K562 (cell line): ENCODE measurements at regions not wholly inside any gene's neighbourhood (a gene's known extent, or its start where the extent isn't known, plus 50 kb on each side); places are given as distances from the start of the nearest gene placed in this dataset.

ENCODE experiments used
- ATAC-seq: fragments of 200-7000 bp; cut with Tn5 transposase; 3 replicates; pipeline ENCODE4 v1.9.1; 2020; ENCODE audit warnings: moderate library complexity
- BruUV-seq: library from RNA; stranded (reverse); fragments of 400-500 nt; replicated peaks from 2 replicates; lab custom pipeline; 2021; lab: Mats Ljungman, UMichigan
- CTCF ChIA-PET: fragments of 300-600 bp; formaldehyde crosslinking; extraction: SDS; loops from one replicate; lab custom pipeline; 2021; ENCODE audit warnings: low intra/inter-chr PET ratio; lab: Yijun Ruan, JAX
- POLR2A ChIA-PET: fragments of 300-600, 350-650 bp; sonication (Branson Sonifier 250); formaldehyde crosslinking; extraction: SDS; loops from one replicate; lab custom pipeline; 2021; ENCODE audit warnings: antibody characterized with exemption, inconsistent platforms; lab: Yijun Ruan, JAX
- DNase-seq, 4 experiments: peaks; one replicate each; pipeline versions ENCODE4 v3.0.0 to v3.0.0-alpha.2; 2011 to 2018; ENCODE audit warnings: low spot score in 3 of 4, mixed read lengths in 3 of 4; ENCODE audit errors: extremely low read depth in 1 of 4
- FAIRE-seq: peaks from 2 replicates; lab custom pipeline; 2011; peaks lifted over from hg19 to GRCh38; lab: Jason Lieb, UNC
- H2AFZ ChIP-seq: 2 replicates; pipeline ENCODE4 v1.6.0; 2011; ENCODE audit warnings: low read depth, low read length, control low read depth, inconsistent platforms
- H3K27ac ChIP-seq: fragments of 200-600 bp; 3 replicates; pipeline ENCODE4 v1.8.0; 2011; ENCODE audit warnings: low read depth, mild to moderate bottlenecking, control low read depth, inconsistent platforms, low read length, moderate library complexity, mixed read lengths; ENCODE audit errors: extremely low read depth
- H3K27me3 ChIP-seq, 2 experiments: fragments of 300-600 bp in 1 of 2; 2 replicates in 1 of 2; 3 replicates in 1 of 2; pipeline versions ENCODE4 v1.6.0 to v1.8.0; 2011; ENCODE audit warnings: inconsistent platforms in 2 of 2, low read length in 2 of 2, mild to moderate bottlenecking in 1 of 2, mixed read lengths in 1 of 2, moderate library complexity in 1 of 2; ENCODE audit not compliant: control insufficient read depth in 2 of 2, insufficient read depth in 2 of 2
- H3K36me3 ChIP-seq: fragments of 300-600 bp; 3 replicates; pipeline ENCODE4 v1.8.0; 2011; ENCODE audit warnings: mild to moderate bottlenecking, low read length, inconsistent platforms; ENCODE audit not compliant: control insufficient read depth, insufficient read depth
- H3K4me1 ChIP-seq, 2 experiments: fragments of 200-600 bp in 1 of 2; replicated peaks in 1 of 2; 2 replicates in 1 of 2; 3 replicates in 1 of 2; pipeline versions ENCODE4 v1.5.1 to v1.8.0; 2011; ENCODE audit warnings: inconsistent platforms in 2 of 2, low read length in 2 of 2, mild to moderate bottlenecking in 1 of 2, mixed read lengths in 1 of 2, moderate library complexity in 1 of 2; ENCODE audit not compliant: control insufficient read depth in 2 of 2, insufficient read depth in 2 of 2
- H3K4me2 ChIP-seq: 2 replicates; pipeline ENCODE4 v1.6.1; 2011; ENCODE audit warnings: low read length, control low read depth, inconsistent platforms, mixed read lengths; ENCODE audit not compliant: insufficient read depth
- H3K4me3 ChIP-seq: fragments of 200-600 bp; sonication (generic), shearing (Covaris generic); 2 replicates; pipeline ENCODE4 v1.5.1; 2016; ENCODE audit warnings: control low read depth, inconsistent platforms
- H3K79me2 ChIP-seq: fragments of 200-600 bp; 3 replicates; pipeline ENCODE4 v1.8.0; 2011; ENCODE audit warnings: low read length, inconsistent platforms; ENCODE audit not compliant: control insufficient read depth, insufficient read depth
- H3K9ac ChIP-seq, 2 experiments: 2 replicates each; pipeline versions ENCODE4 v1.6.0 to v1.6.1; 2011; ENCODE audit warnings: low read depth in 2 of 2, low read length in 2 of 2, control low read depth in 1 of 2, inconsistent platforms in 1 of 2, mild to moderate bottlenecking in 1 of 2, mixed read lengths in 1 of 2; ENCODE audit not compliant: insufficient read depth in 1 of 2
- H3K9me1 ChIP-seq: one replicate; pipeline ENCODE4 v1.6.0; 2011; ENCODE audit warnings: inconsistent platforms, mild to moderate bottlenecking, low read length, moderate library complexity; ENCODE audit not compliant: control insufficient read depth, insufficient read depth
- H3K9me3 ChIP-seq: replicated peaks from 2 replicates; pipeline ENCODE4 v1.5.1; 2011; ENCODE audit warnings: low read depth, low read length, inconsistent platforms; ENCODE audit not compliant: control insufficient read depth, insufficient read depth
- H4K20me1 ChIP-seq: replicated peaks from 2 replicates; pipeline ENCODE4 v1.6.1; 2011; ENCODE audit warnings: low read length, inconsistent platforms, mixed read lengths; ENCODE audit not compliant: control insufficient read depth, insufficient read depth
- ATF7 ChIP-seq: fragments of 450-650 bp; IDR thresholded peaks from 2 replicates; pipeline ENCODE4 v1.7.1; 2014; ENCODE audit warnings: mild to moderate bottlenecking, moderate library complexity
- BRD9 ChIP-seq: fragments of 450-650 bp; IDR thresholded peaks from 2 replicates; pipeline ENCODE4 v1.6.1; 2018; ENCODE audit warnings: low read depth; ENCODE audit not compliant: partially characterized antibody
- CREB3L1 ChIP-seq: fragments of 450-650 bp; IDR thresholded peaks from 2 replicates; pipeline ENCODE4 v1.6.1; 2014; ENCODE audit warnings: low read depth, mild to moderate bottlenecking, moderate library complexity, borderline replicate concordance
- MAX ChIP-seq: sonication (generic); formaldehyde crosslinking; IDR thresholded peaks from 2 replicates; pipeline ENCODE4 v1.9.0; 2022; ENCODE audit warnings: mild to moderate bottlenecking, missing genetic modification reagents
- PBX2 ChIP-seq, 2 experiments: IDR thresholded peaks in 1 of 2; conservative IDR thresholded peaks in 1 of 2; 2 replicates each; pipeline ENCODE4 v1.6.1; 2016; ENCODE audit warnings: low read depth in 2 of 2, mild to moderate bottlenecking in 1 of 2, missing compliant biosample characterization in 1 of 2, missing genetic modification characterization in 1 of 2, moderate library complexity in 1 of 2
- RB1 ChIP-seq: fragments of 450-650 bp; IDR thresholded peaks from 2 replicates; pipeline ENCODE4 v1.6.1; 2017; ENCODE audit warnings: low read depth, mild to moderate bottlenecking
- WGBS: fragments of 100-300 bp; shearing (Covaris generic); methylation state at CpG from one replicate; pipeline ENCODE4 v1.1.6; 2016; ENCODE audit warnings: low coverage, mixed read lengths; ENCODE audit not compliant: insufficient coverage; ENCODE audit errors: missing lambda C conversion rate; 5-methylcytosine and 5-hydroxymethylcytosine counted together
- in situ Hi-C: fragments of 300-500 bp; cut with MboI; formaldehyde crosslinking; loops from 4 replicates; pipeline ENCODE4 v1.15.0; 2018; ENCODE audit warnings: inconsistent platforms, mixed read lengths
- intact Hi-C: fragments of 100-400 bp; cut with micrococcal nuclease; formaldehyde crosslinking; loops from 2 replicates; pipeline ENCODE4 v1.14.2; 2022

- Histone ChIP-seq H3K4me2 (no peak overlapping the region), H3K36me3 (no peaks in the 10 kb centered on the region), H3K9ac (no peak overlapping the region), H3K9me1 (no peaks in the 10 kb centered on the region), H4K20me1 (no peaks in the 10 kb centered on the region), H3K4me1 (no peaks in the 10 kb centered on the region), H2AFZ (no peak overlapping the region), H3K79me2 (no peaks in the 10 kb centered on the region), H3K27ac (no peak overlapping the region), H3K4me3 (no peak overlapping the region), H3K27me3 (peaks cover 0 to 21% of the 10 kb centered on the region in 2 experiments; a peak in 2 of 5 replicates), H3K9me3 (no peaks in the 10 kb centered on the region)
- ChIA-PET CTCF (no interaction called here), POLR2A (interaction anchor here (0.6 kb wide), 1 partner anchor 115 kb away, joined by 3 read pairs; no protein-coding TSS in a partner anchor)
- intact Hi-C loops (no loop called here), in situ Hi-C loops (no loop called here)
- WGBS: 0% methylated on average over 3 of the region's 3 CpGs
- DNase-seq (no peak), FAIRE-seq (no peak), ATAC-seq (no peak)
- no peak for TF ChIP-seq MAX (CRISPR knock-in tag)
- BruUV-seq: no TSS peak
Measured at GRCh38 chr9:90953200-90953599, 151.6 kb downstream of the SYK start.

GRCh38 chr9:90953805-90954204, 152.2 kb downstream of the SYK start:
- no peaks in the 10 kb centered on the region for H3K9me3 ChIP-seq
- no peaks in the 10 kb centered on the region for H4K20me1 ChIP-seq
- ChIA-PET POLR2A (interaction anchor here (0.6 kb wide), 1 partner anchor 115 kb away, joined by 3 read pairs; no protein-coding TSS in a partner anchor), CTCF (no interaction called here)
- no peak overlapping the region for H3K4me2 ChIP-seq
- H3K9ac ChIP-seq: no peak overlapping the region
- DNase-seq (no peak), FAIRE-seq (no peak), ATAC-seq (no peak)
- no peaks in the 10 kb centered on the region for H3K79me2 ChIP-seq
- intact Hi-C loops: no loop called here
- WGBS: 0% methylated on average over 3 of the region's 3 CpGs
- peaks cover 0 to 25% of the 10 kb centered on the region in 2 experiments; a peak in 2 of 5 replicates for H3K27me3 ChIP-seq
- no peaks in the 10 kb centered on the region for H3K36me3 ChIP-seq
- H2AFZ ChIP-seq: no peak overlapping the region
- no TSS peak for BruUV-seq
- no peak overlapping the region for H3K4me3 ChIP-seq
- no peaks in the 10 kb centered on the region for H3K9me1 ChIP-seq
- in situ Hi-C loops: no loop called here
- no peaks in the 10 kb centered on the region for H3K4me1 ChIP-seq
- H3K27ac ChIP-seq: no peak overlapping the region
- TF ChIP-seq PBX2 (CRISPR knock-in tag; IDR thresholded peaks at IDR 0.05; ENCODE audit: low read depth) (no peak), PBX2 (tag; conservative IDR thresholded peaks at IDR 0.05; ENCODE audit: low read depth) (no peak), ATF7 (no peak), CREB3L1 (no peak), RB1 (no peak), BRD9 (no peak)
